ENCODE measurements at regions not wholly inside any gene's neighbourhood (a gene's known extent, or its start where the extent isn't known, plus 50 kb on each side); places are given as distances from the start of the nearest gene placed in this dataset.
A peak's percentile ranks its signal among the peaks of the same experiment; 100 is the strongest.

DNA sequence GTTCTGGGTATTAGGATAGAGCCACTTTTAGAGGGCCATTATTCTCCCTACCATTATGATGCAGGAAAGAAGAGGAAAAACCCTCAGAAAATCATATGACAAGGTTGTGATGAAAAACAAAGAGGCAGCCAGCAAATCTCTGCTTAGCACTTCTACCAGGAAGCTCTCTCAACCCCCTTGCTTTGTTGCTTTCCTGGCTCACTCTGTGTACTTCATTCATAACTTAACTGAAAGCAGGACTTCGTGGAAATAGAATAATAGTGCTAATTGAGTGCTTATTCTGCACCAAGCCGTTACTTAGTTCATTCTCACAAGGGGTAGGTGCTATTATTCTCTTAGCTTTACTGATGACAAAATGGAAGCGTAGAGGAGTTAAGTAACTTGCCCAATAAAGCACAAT lies 354.1 kb downstream of the HRH4 start:
- no peak for FAIRE-seq
- H3K23me2 ChIP-seq (ENCODE audit: low read depth, low read length) = no peaks in the 10 kb centered on the region
- H3K27ac ChIP-seq (ENCODE audit: low read depth, low read length) = no peak overlapping the region

More for the DNA sequence above, 354.1 kb downstream of the HRH4 start:
- no peak overlapping the region for H2BK5ac ChIP-seq (ENCODE audit: low read depth, low read length)
- POLR2A ChIA-PET (ENCODE audit: partially characterized antibody) = no interaction called here
- H3K14ac ChIP-seq (ENCODE audit: insufficient read length) = no peak overlapping the region
- H3K36me3 ChIP-seq (ENCODE audit: control insufficient read depth in 2 of 4, insufficient read depth in 4 of 4, low read length in 3 of 4) = no peaks in the 10 kb centered on the region
- no peak overlapping the region for H2BK20ac ChIP-seq (ENCODE audit: low read length)
- no peak overlapping the region for H4K91ac ChIP-seq (replicated peaks; ENCODE audit: insufficient read length, low read length)
- WGBS, 2 experiments (ENCODE audit: extremely low coverage in 1 of 2, insufficient coverage in 1 of 2, insufficient read length in 1 of 2, insufficient replicate concordance in 2 of 2, low coverage in 1 of 2, low lambda C conversion rate in 2 of 2, missing lambda C conversion rate in 1 of 2) = 67% methylated on average over 3 of the region's 3 CpGs; no CpG with 5 or more reads in 1 of the 2 experiments
- CTCF ChIA-PET (ENCODE audit: partially characterized antibody) = interaction anchor here (0.6 kb wide), 1 partner anchor 8 kb away, joined by 3 read pairs; no protein-coding TSS in a partner anchor
- H4K5ac ChIP-seq (ENCODE audit: insufficient read length, low read depth, low read length) = no peak overlapping the region
- H3K18ac ChIP-seq (ENCODE audit: extremely low read depth, low read length) = no peak overlapping the region
- no peak overlapping the region for H3K23ac ChIP-seq (ENCODE audit: insufficient read length)
- no peak for DNase-seq (ENCODE audit: low read depth in 1 of 2, low spot score in 2 of 2)
- no peak for TF ChIP-seq CHD1 (IDR thresholded peaks at IDR 0.05; ENCODE audit: low read depth, low read length)
- TF ChIP-seq ASH2L (IDR thresholded peaks at IDR 0.05; ENCODE audit: low read length) = no peak
- no peak for TF ChIP-seq HDAC6 (IDR thresholded peaks at IDR 0.05; ENCODE audit: low read depth, low read length)
- no peak overlapping the region for H3K56ac ChIP-seq (replicated peaks; ENCODE audit: insufficient read length, low read depth, low read length)
- 0 out of 4 replicates have a peak, but pooled peaks cover 0 to 2% of the 10 kb centered on the region in 2 experiments for H3K9me3 ChIP-seq (ENCODE audit: insufficient read depth in 2 of 2, low read depth in 1 of 2, low read length in 1 of 2)
- no peaks in the 10 kb centered on the region for H3K27me3 ChIP-seq (replicated peaks in 1 of 4; ENCODE audit: control insufficient read depth in 3 of 4, extremely low read depth in 1 of 4, insufficient read depth in 3 of 4, low read length in 3 of 4)
- H4K20me1 ChIP-seq (replicated peaks in 1 of 2; ENCODE audit: control insufficient read depth in 1 of 2, insufficient read depth in 2 of 2, low read length in 2 of 2) = no peaks in the 10 kb centered on the region
- no peak overlapping the region for H2BK15ac ChIP-seq (ENCODE audit: low read length)
- no peak overlapping the region for H3K4me3 ChIP-seq (ENCODE audit: extremely low read depth in 1 of 4, insufficient read depth in 2 of 4, low read depth in 3 of 4, low read length in 4 of 4)
- H3K4ac ChIP-seq (replicated peaks; ENCODE audit: insufficient read length, low read depth, low read length) = no peak overlapping the region
- no peaks in the 10 kb centered on the region for H3K79me1 ChIP-seq (ENCODE audit: low read depth, low read length)
- no peak overlapping the region for H3K9ac ChIP-seq (replicated peaks in 1 of 4; ENCODE audit: extremely low read depth in 1 of 4, low read depth in 3 of 4, low read length in 3 of 4)
- no peaks in the 10 kb centered on the region for H3K79me2 ChIP-seq (ENCODE audit: control insufficient read depth in 1 of 2, insufficient read depth in 2 of 2, low read length in 2 of 2)
- H2BK12ac ChIP-seq (ENCODE audit: low read depth, low read length) = no peak overlapping the region
- H3K4me2 ChIP-seq (ENCODE audit: insufficient read depth in 1 of 2, low read depth in 2 of 2, low read length in 2 of 2) = 0 out of 4 replicates have a peak overlapping the region, but pooled peaks of 1 of the 2 experiments have one; percentile 4
- no peak overlapping the region for H4K8ac ChIP-seq (ENCODE audit: extremely low read depth, insufficient read depth, low read length)
- peak overlapping the region; percentile 23; the same call in 1 of the 2 replicates for H2AFZ ChIP-seq (ENCODE audit: low read length)
- no peak overlapping the region for H2BK120ac ChIP-seq (replicated peaks; ENCODE audit: low read depth, low read length)
- H2AK5ac ChIP-seq (ENCODE audit: low read depth, low read length) = no peak overlapping the region
- H3K4me1 ChIP-seq (replicated peaks in 1 of 4; ENCODE audit: control insufficient read depth in 3 of 4, insufficient read depth in 4 of 4, low read length in 3 of 4) = peaks cover 7 to 26% (median 14%) of the 10 kb centered on the region in 4 experiments
